Omental fat pad (tissue), 3 donors: ENCODE measurements at regions not wholly inside any gene's neighbourhood (a gene's known extent, or its start where the extent isn't known, plus 50 kb on each side); places are given as distances from the start of the nearest gene placed in this dataset.
"Not testable (repeated sequence)": the region's sequence is repeated elsewhere in the genome, so short reads cannot be mapped to it uniquely, and the experiment has no call there.

Experiments used
- ATAC-seq: fragments of 150-250 bp; one replicate; pipeline ENCODE4 v1.9.1; 2016; ENCODE audit warnings: mild to moderate bottlenecking, moderate library complexity; ENCODE audit not compliant: low FRiP score
- DNase-seq: peaks from one replicate; pipeline ENCODE4 v3.0.0-alpha.2; 2019; ENCODE audit warnings: low spot score
- TF ChIP-seq, protein P1 (sequence below), 3 donors: fragments of 450-650 bp; IDR thresholded peaks; one replicate each; pipeline ENCODE4 v1.5.1; 2016 to 2017; ENCODE audit warnings: antibody characterized with exemption in 3 of 3, mild to moderate bottlenecking in 3 of 3, moderate library complexity in 2 of 3

DNA sequence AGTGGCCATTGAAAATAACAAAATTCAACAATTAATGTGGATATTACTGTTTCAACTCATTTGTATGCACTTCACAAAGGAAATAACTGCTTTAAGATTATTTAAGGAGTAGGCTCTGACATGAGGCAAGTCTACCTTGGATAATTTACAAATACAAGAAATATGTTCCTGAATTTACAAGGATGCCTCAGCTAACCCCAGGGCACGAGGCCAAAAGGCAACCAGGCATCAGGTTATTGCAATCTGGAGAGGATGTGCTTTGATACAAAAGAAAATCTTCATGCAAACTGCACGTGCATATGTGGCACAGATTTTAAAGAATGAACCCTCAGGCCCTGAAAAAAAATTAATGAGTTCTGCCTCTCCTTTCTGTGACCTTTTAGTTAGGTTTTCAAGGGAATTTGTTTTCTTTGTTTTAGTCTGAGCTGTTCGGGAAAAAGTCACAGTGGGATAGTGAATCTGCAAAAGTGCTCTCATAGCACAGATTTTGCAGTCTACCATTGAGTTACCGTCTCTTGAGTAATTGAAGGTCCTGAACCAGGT, 1304.2 kb upstream of the ADGRL4 start:
- TF ChIP-seq, protein P1, sequence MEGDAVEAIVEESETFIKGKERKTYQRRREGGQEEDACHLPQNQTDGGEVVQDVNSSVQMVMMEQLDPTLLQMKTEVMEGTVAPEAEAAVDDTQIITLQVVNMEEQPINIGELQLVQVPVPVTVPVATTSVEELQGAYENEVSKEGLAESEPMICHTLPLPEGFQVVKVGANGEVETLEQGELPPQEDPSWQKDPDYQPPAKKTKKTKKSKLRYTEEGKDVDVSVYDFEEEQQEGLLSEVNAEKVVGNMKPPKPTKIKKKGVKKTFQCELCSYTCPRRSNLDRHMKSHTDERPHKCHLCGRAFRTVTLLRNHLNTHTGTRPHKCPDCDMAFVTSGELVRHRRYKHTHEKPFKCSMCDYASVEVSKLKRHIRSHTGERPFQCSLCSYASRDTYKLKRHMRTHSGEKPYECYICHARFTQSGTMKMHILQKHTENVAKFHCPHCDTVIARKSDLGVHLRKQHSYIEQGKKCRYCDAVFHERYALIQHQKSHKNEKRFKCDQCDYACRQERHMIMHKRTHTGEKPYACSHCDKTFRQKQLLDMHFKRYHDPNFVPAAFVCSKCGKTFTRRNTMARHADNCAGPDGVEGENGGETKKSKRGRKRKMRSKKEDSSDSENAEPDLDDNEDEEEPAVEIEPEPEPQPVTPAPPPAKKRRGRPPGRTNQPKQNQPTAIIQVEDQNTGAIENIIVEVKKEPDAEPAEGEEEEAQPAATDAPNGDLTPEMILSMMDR (IDR thresholded peaks at IDR 0.05) = no peak
- DNase-seq (no peak), ATAC-seq (no peak)

DNA sequence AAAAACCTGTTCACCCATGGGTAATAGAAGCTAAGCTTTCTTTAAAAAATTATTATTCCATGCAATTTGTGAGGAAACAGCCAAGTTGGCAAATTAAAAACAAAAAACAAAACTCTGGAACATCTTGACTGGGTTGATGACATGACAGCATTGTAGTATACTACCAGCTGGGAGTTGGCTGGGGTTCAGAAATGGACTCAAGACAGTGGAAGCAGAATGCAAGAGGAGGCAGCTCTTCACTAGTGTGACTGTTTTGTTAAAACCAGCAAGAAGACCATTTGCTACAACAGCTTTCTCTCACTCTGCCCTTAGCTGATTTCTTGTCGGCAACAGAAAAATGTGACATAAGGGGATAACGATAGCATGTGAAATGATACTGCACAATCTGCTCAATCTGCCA, 1298.9 kb upstream of the ADGRL4 start:
- ATAC-seq (no peak), DNase-seq (no peak)
- TF ChIP-seq, protein P1 (IDR thresholded peaks at IDR 0.05) = no peak

GRCh38 chr1:80293818-80294217, 1287.3 kb upstream of the ADGRL4 start:
- DNase-seq (no peak), ATAC-seq (no peak)
- TF ChIP-seq, protein P1 (IDR thresholded peaks at IDR 0.05) = no peak

DNA sequence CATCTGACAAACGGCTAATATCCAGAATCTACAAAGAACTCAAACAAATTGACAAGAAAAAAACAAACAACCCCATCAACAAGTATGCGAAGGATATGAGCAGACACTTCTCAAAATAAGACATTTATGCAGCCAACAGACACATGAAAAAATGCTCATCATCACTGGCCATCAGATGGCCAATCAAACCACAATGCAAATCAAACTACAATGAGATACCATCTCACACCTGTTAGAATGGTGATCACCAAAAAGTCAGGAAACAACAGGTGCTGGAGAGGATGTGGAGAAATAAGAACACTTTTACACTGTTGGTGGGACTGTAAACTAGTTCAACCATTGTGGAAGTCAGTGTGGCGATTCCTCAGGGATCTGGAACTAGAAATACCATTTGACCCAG, 1282.2 kb upstream of the ADGRL4 start:
- ATAC-seq = not testable (repeated sequence)

GRCh38 chr1:80282536-80282935, 1276.0 kb upstream of the ADGRL4 start:
- no peak for ATAC-seq
- DNase-seq = no peak
- TF ChIP-seq, protein P1 (IDR thresholded peaks at IDR 0.05) = no peak

More for the DNA sequence above, 1282.2 kb upstream of the ADGRL4 start:
- DNase-seq = not testable (repeated sequence)

GRCh38 chr1:80278936-80279335, 1272.4 kb upstream of the ADGRL4 start:
- TF ChIP-seq, protein P1 (IDR thresholded peaks at IDR 0.05) = no peak
- ATAC-seq (no peak), DNase-seq (no peak)

DNA sequence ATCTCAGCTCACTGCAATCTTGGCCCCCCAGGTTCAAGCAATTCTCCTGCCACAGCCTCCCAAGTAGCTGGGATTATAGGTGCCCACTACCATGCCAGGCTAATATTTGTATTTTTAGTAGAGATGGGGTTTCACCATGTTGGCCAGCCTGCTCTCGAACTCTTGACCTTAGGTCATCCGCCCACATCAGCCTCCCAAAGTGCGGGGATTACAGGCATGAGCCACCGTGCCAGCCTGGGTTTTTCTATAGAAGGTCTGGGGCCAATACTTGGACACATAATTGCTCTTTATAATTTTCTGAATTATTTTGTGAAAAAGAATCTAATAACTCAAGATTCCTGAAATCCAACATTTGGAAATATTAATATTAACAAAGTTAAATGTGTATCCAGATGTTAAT, 1267.7 kb upstream of the ADGRL4 start:
- DNase-seq (no peak), ATAC-seq (no peak)
- TF ChIP-seq, protein P1 (IDR thresholded peaks at IDR 0.05) = no peak

- no peak for ATAC-seq
- TF ChIP-seq, protein P1 (IDR thresholded peaks at IDR 0.05) = no peak
- no peak for DNase-seq
Observed at GRCh38 chr1:80272495-80272894, 1266.0 kb upstream of the ADGRL4 start.
